AG04449 (cell line): ENCODE measurements at regions not wholly inside any gene's neighbourhood (a gene's known extent, or its start where the extent isn't known, plus 50 kb on each side); places are given as distances from the start of the nearest gene placed in this dataset.

Experiments
- CTCF ChIA-PET: fragments of 350-600 bp; formaldehyde crosslinking; extraction: SDS; loops from one replicate; lab custom pipeline; 2021; ENCODE audit warnings: antibody characterized with exemption; lab: Yijun Ruan, JAX
- POLR2A ChIA-PET: fragments of 400-600, 350-600 bp; formaldehyde crosslinking; extraction: SDS; loops from one replicate; lab custom pipeline; 2020; ENCODE audit warnings: antibody characterized with exemption, inconsistent platforms; lab: Yijun Ruan, JAX
- DNase-seq: peaks from one replicate; pipeline ENCODE4 v3.0.0-alpha.2; 2010; ENCODE audit warnings: low read depth, low spot score
- H3K4me3 ChIP-seq: 2 replicates; pipeline ENCODE4 v1.5.1; 2011; ENCODE audit warnings: low read depth, mild to moderate bottlenecking, control low read depth, low read length
- TF ChIP-seq, protein P1 (sequence below): IDR thresholded peaks from one replicate; pipeline ENCODE4 v1.5.1; 2011; ENCODE audit warnings: mild to moderate bottlenecking, moderate library complexity, low read length, control low read depth, inconsistent platforms; ENCODE audit not compliant: insufficient read depth; ENCODE audit errors: missing control alignments

DNA sequence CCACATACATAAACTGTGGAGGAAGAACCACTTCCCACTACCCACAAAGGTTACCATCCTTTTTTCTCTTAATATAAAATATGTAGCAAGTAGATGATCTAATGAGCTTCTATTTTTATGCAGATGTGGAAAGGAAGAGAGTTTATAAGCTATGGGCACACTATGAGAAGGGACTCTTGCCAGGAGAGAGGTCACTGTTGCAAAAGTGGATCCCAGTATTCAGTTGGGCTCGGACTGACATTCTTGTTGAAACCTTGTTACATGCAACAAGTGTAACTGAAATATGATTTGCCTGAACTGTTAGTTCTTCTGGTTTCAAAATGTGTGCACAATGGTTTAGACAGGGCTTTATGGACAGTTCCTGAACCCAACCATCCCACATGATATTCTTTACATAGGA lies 397.4 kb upstream of the PKN2 start:
- H3K4me3 ChIP-seq = no peak overlapping the region
- POLR2A ChIA-PET = no interaction called here
- CTCF ChIA-PET = interaction anchor here (1.0 kb wide), 1 partner anchor 1156 kb away, joined by 3 read pairs; no protein-coding TSS in a partner anchor

DNA sequence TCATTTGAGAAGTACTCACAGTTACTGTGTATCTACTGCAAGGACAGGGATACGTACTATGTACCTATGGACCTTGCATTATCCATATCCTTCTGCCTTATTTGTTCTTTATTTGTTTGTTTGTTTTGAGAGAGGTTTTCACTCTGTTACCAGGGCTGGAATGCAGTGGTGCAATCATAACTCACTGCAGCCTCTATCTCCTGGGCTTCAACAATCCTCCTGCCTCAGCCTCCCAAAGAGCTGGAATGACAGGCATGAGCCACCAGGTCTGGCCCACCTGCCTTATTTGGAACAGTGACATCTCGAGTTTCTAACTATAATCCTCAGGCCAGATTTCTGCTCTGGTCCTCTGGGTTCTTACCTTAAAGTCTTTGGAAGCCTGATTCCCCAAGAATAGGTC lies 395.5 kb upstream of the PKN2 start:
- TF ChIP-seq, protein P1, sequence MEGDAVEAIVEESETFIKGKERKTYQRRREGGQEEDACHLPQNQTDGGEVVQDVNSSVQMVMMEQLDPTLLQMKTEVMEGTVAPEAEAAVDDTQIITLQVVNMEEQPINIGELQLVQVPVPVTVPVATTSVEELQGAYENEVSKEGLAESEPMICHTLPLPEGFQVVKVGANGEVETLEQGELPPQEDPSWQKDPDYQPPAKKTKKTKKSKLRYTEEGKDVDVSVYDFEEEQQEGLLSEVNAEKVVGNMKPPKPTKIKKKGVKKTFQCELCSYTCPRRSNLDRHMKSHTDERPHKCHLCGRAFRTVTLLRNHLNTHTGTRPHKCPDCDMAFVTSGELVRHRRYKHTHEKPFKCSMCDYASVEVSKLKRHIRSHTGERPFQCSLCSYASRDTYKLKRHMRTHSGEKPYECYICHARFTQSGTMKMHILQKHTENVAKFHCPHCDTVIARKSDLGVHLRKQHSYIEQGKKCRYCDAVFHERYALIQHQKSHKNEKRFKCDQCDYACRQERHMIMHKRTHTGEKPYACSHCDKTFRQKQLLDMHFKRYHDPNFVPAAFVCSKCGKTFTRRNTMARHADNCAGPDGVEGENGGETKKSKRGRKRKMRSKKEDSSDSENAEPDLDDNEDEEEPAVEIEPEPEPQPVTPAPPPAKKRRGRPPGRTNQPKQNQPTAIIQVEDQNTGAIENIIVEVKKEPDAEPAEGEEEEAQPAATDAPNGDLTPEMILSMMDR = no peak
- POLR2A ChIA-PET = no interaction called here
- CTCF ChIA-PET = no interaction called here
- DNase-seq = no peak
- H3K4me3 ChIP-seq = no peak overlapping the region

More for the DNA sequence above, 397.4 kb upstream of the PKN2 start:
- TF ChIP-seq, protein P1 = no peak
- no peak for DNase-seq

DNA sequence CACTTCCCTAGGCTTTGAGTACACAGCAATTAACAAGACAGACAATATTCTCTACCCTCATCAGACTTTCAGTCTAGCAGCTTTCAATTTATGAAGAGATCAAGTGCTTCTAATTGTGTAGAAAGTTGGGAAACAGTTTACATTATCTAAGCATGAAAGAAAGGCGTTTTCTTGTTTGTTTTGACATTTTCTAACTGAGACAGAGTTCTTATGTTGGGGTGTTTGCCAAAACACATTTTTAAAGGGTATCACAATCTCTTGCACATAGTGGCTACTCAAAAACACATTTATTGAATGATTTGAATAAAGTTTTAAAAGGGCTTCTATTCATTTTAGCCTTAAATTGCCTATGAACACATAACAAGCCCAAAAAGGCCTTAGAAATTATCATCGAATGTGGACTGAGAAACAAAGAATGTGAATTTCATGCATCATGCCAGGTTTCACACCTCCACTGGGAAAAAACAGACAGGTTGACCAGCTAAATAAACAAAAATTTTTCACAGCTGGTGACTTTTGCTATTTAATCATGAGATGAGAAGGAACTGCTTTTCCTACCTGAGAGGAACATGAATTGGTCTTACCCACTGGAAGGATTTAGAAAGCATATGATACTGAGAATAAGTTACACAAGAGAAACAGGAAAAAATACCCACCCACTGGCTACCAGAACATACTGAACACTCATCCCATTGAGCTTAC lies 394.5 kb upstream of the PKN2 start:
- no peak overlapping the region for H3K4me3 ChIP-seq
- CTCF ChIA-PET = no interaction called here
- DNase-seq = no peak
- POLR2A ChIA-PET = no interaction called here
- TF ChIP-seq, protein P1 = no peak

DNA sequence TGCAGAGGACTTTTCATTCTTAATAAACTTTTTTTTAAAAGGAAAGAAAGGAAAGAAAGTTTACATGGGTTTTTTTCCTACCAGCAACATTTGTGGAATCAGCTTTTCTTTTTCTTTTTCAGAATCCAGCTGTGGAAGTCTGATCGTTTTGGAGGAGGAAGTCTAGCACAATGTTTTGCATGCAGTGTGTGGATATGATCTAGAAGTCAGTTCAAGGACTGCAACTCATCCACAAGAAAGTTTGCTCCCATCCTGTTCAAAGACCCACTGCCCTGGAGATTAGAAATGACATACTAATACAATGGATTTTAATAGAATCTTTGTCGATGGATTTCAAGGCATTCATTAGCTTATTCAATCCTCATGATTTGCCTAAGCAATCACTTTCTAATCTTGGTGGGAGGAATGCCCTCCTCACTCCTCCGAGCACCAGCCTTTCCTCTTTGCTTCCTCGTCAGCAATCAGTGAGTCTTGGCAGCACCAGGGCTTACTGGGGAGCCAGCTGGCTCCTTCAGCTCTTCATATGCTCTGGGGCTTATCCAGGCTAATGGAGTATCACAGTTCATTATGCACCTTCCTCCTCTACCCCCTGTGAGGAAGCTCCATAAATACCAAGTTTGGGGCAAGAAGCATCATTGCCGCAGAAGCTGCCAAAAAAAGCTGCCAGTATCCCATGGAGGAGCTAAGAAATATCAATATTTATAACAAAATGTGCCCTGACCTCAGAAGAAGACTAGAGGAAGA lies 392.3 kb upstream of the PKN2 start:
- ChIA-PET CTCF (interaction anchor here (1.0 to 2.9 kb wide), 2 partner anchors 11 to 999 kb away, joined by 4 to 15 read pairs; no protein-coding TSS in a partner anchor), POLR2A (no interaction called here)
- TF ChIP-seq, protein P1 = no peak

DNA sequence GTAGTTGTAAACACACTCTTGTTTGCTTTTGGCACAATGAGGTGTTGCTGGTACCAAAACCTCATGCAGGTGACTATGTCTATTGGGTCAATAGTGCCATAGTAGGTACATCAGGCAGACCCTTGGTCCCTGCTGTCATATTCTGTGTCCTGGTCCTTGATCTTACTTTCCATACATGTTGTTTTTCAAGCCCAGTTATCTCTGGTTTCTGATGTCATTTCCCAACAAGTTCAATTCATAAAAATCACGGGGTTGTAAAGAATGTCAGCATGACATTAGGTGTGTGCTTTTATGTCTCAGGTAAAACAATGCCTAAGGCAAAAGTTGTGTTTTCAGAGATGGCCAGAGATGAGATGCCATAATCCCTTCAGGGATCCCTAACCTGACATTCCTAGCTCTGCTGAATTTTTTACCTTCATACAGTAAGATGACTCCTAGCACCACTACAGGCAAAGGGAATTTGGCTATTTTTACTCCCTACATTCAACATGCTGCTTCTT lies 390.3 kb upstream of the PKN2 start:
- no peak overlapping the region for H3K4me3 ChIP-seq
- CTCF ChIA-PET = interaction anchor here (1.2 to 2.9 kb wide), 2 partner anchors 9 to 113 kb away, joined by 4 to 15 read pairs; no protein-coding TSS in a partner anchor
- no peak for DNase-seq
- TF ChIP-seq, protein P1 = no peak
- POLR2A ChIA-PET = no interaction called here

More for the DNA sequence above, 392.3 kb upstream of the PKN2 start:
- H3K4me3 ChIP-seq = no peak overlapping the region
- no peak for DNase-seq

DNA sequence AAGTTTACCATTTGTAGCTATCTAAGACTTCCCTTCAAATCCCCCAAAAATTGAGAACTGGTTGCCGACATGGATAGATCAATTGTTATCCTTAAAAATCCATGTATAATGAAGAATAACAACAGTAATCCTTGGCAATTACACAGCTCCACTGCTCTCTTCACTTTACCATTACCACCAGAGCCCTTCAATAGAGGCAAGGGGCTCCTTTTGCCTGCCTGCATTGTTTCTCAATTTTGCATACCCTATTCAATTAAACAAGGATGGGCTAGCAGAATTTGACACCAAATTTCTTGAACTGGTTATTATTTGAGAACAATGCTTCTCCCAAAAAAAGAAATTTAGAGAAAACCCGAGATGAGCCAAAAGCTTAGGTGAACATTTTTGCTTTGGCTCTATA lies 387.8 kb upstream of the PKN2 start:
- no peak for DNase-seq
- ChIA-PET POLR2A (no interaction called here), CTCF (interaction anchor here (1.4 to 9.3 kb wide), 2 partner anchors 118 to 1003 kb away, joined by 5 to 122 read pairs; no protein-coding TSS in a partner anchor)
- no peak overlapping the region for H3K4me3 ChIP-seq
- TF ChIP-seq, protein P1 = no peak
